ENCODE measurements at regions not wholly inside any gene's neighbourhood (a gene's known extent, or its start where the extent isn't known, plus 50 kb on each side); places are given as distances from the start of the nearest gene placed in this dataset.

DNA sequence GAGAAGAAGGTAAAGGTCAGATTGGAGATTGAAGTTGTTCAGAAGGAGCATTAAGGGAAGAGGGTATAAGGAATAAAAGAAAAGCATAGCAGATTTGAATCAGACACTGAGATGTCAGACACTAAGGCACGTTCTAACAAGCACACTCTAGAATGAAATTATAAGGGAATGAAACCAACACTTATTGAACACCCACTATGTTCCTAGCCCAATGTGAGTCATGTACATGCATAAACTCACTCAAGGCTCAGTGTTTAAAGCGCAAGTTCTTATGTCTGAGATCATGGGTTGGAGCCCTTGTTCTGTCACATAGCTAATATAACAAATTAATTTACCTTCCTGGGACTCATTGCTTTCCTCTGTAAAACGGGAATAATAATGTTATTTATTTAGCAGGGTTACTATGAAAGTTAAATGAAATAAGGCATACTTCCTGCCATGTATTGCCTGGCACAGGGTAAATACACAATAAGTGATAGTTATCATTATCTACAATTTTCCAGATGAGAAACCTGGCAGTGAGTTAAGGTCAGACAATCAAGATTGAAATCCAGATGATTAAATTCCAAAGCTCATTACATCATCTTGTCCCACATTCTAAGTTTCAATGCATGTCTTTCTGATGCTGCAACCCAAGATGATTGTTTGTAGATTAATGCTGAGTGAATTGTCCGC, 68.3 kb upstream of the DACH1 start:
- no peak for DNase-seq

DNA sequence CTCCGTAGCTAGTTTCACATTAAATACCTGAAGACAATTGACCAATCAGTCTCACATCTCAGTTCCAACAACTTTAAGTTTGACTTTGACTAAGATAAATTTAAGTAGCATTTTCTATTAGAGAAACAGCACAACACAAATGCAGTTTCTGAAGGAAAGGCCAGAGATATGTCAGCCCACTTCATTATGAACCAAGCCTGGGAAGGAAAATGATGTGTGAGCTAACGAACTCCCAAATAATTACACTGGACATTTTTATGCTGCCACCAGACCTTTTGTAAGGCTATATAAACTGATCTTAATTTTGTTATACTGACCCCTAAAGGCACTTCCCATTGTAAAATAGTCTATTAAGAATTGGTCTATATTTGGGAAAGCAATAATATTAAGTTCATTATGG, 57.9 kb upstream of the DACH1 start:
- DNase-seq = no peak

DNA sequence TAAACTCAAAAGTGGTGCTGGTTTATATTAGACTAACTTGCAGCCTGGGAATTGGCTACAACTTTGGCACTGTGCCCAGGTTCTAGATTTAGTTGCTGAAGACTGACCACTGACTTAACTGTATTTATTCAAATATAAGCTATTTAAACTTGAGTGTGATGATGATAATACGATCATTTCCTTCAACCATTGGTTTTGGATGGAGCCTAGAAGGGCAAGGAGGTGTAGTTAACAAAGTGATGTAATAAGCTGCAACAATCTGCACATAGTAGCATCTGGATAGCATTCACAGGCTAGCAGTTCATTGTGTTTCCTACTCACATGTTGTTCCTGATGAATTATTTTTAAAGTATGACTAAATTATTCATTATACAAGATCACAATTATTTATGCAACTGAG, 55.2 kb upstream of the DACH1 start:
- DNase-seq = no peak
